EH (cell line): ENCODE measurements at regions not wholly inside any gene's neighbourhood (a gene's known extent, or its start where the extent isn't known, plus 50 kb on each side); places are given as distances from the start of the nearest gene placed in this dataset.

Experiments
- DNase-seq: peaks from one replicate; pipeline ENCODE4 v3.0.0-alpha.2; 2015; ENCODE audit warnings: low read depth

- DNase-seq: no peak
Observed at GRCh38 chr4:185925910-185926360, 113.9 kb upstream of the SORBS2 start.

- no peak for DNase-seq
Observed at GRCh38 chr4:185931375-185931774, 119.4 kb upstream of the SORBS2 start.

- no peak for DNase-seq
Observed at GRCh38 chr4:185931986-185932385, 120.0 kb upstream of the SORBS2 start.

GRCh38 chr4:185932491-185932890 is 120.5 kb upstream of the SORBS2 start:
- no peak for DNase-seq

GRCh38 chr4:185933078-185933581 is 121.1 kb upstream of the SORBS2 start:
- peak; percentile 34 for DNase-seq

- no peak for DNase-seq
Observed at GRCh38 chr4:185936650-185937376, 124.8 kb upstream of the SORBS2 start.

GRCh38 chr4:185938654-185939053 is 126.7 kb upstream of the SORBS2 start:
- DNase-seq: no peak

- DNase-seq: no peak
Observed at GRCh38 chr4:185941461-185941860, 127.5 kb upstream of the TLR3 start.

GRCh38 chr4:185945252-185945651 is 123.7 kb upstream of the TLR3 start:
- no peak for DNase-seq

- DNase-seq: no peak
Observed at GRCh38 chr4:185945906-185946305, 123.0 kb upstream of the TLR3 start.

GRCh38 chr4:185950891-185951290 is 118.1 kb upstream of the TLR3 start:
- DNase-seq: no peak

GRCh38 chr4:185955151-185955770 is 113.7 kb upstream of the TLR3 start:
- DNase-seq: no peak

- DNase-seq: no peak
Observed at GRCh38 chr4:185955826-185956543, 113.0 kb upstream of the TLR3 start.

GRCh38 chr4:185956544-185956940 is 112.4 kb upstream of the TLR3 start:
- no peak for DNase-seq

- DNase-seq: no peak
Observed at GRCh38 chr4:185958094-185958747, 110.7 kb upstream of the TLR3 start.

- DNase-seq: no peak
Observed at GRCh38 chr4:185965426-185966384, 103.3 kb upstream of the TLR3 start.

- no peak for DNase-seq
Observed at GRCh38 chr4:185966549-185966948, 102.4 kb upstream of the TLR3 start.

- DNase-seq: no peak
Observed at GRCh38 chr4:185966997-185967775, 101.8 kb upstream of the TLR3 start.

GRCh38 chr4:185969657-185970056 is 99.3 kb upstream of the TLR3 start:
- DNase-seq: no peak

GRCh38 chr4:185987961-185988627 is 80.9 kb upstream of the TLR3 start:
- DNase-seq: no peak
